Hepatocyte (in vitro differentiated cells): ENCODE measurements at regions not wholly inside any gene's neighbourhood (a gene's known extent, or its start where the extent isn't known, plus 50 kb on each side); places are given as distances from the start of the nearest gene placed in this dataset.

Experiments used
- CTCF ChIP-seq: fragments of 200-600 bp; sonication (generic); IDR thresholded peaks from 2 replicates; pipeline ENCODE4 v1.5.1; 2016; ENCODE audit warnings: antibody characterized with exemption, mild to moderate bottlenecking; ENCODE audit not compliant: poor library complexity
- EZH2 ChIP-seq: fragments of 200-600 bp; sonication (generic); IDR thresholded peaks from 2 replicates; pipeline ENCODE4 v1.6.1; 2016; ENCODE audit warnings: antibody characterized with exemption, mild to moderate bottlenecking, borderline replicate concordance

GRCh38 chr3:68306571-68306970 is 625.8 kb downstream of the TAFA4 start:
- TF ChIP-seq CTCF (no peak), EZH2 (no peak)
